ENCODE measurements at regions not wholly inside any gene's neighbourhood (a gene's known extent, or its start where the extent isn't known, plus 50 kb on each side); places are given as distances from the start of the nearest gene placed in this dataset.

DNA sequence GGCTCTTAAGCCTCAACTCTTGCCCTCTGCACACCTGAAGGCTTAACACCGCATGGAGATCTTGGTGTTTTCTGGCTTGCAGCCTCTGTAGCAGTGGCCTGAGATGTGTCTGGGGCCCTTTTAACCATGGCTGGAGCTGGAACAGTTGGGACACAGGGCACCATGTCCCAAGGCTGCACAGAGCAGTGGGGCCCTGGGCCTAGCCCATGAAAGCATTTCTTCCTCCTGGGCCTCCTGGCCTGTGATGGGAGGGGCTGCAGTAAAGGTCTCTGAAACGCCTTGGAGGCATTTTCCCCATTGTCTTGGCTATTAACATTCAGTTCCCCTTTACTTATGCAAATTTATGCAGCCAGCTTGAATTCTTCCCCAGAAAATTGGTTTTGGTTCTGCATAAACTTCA lies 735.5 kb upstream of the ALCAM start:
- ATAC-seq (no peak), DNase-seq (no peak)
- intact Hi-C loops (cut with micrococcal nuclease) = no loop called here

DNA sequence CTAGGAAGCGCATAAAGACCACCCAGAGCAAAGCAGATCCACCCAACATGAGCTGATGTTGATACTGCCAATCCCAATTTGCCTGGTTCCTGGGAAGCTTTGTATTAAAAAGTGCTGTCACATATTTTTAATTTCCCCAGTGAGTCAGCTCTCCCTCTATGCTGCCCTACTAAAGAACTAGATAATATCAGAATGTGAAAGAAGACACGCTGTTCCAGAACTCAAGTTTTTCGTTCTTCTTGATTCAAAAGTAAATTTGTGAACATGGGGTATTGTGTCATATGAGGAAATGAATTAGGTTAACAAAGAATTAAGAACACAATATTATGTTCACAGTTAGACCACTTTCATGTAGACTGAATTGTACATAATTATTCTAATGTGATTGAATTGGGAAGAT lies 734.2 kb upstream of the ALCAM start:
- DNase-seq (no peak), ATAC-seq (no peak)
- intact Hi-C loops (cut with micrococcal nuclease) = no loop called here

DNA sequence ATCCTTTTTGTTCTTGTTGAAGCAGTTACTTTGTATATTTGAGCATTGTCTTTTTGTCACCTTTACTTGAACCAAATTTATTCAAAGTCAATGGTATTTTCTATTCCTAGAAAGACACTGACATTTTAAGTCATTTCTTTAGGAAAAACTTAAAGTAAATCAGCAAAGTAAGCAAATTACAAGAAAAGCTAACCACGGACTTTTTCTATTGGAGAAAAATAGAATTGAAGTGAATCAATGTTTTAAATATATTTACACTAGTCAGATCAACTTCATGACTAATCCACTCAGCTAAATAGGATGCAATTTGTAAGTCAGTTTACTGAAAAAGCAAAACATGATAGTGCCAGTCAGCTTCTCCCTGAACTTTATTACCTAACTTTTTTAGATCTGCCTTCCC lies 733.8 kb upstream of the ALCAM start:
- intact Hi-C loops (cut with micrococcal nuclease) = no loop called here
- DNase-seq (no peak), ATAC-seq (no peak)

DNA sequence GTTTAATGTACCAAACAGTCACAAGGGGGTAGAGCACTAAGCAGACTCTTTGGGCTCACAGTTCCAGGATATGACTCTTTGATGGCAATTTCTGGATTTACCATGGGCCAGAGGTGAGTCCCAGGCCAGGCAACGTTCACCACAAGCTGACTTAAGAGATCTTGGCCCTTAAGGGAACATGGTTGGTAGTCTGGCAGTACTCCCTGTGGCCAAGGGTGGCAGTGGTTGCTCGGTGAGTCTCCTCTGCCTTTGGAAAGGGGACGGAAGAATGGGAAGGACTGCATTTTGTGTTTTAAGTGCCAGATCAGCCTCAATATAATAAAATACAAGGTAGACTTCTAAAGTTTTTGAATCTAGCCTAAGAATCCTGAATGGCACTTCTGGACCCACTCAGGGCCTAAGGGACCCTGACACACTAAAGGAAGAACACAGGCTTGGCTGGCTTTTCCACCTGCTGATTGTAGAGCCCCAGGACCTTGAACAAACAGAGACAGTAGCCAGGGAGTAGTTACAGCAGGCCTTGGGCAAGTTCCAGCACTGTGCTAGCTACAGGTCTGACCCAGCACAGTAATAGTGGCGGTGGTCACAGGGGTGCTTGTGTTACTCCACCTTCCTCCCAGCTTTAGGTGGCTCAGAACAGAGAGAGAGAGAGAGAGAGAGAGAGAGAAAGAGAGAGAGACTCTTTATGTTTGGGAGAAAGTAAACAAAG lies 730.7 kb upstream of the ALCAM start:
- ATAC-seq = no peak
- DNase-seq = no peak
- intact Hi-C loops (cut with micrococcal nuclease) = no loop called here

DNA sequence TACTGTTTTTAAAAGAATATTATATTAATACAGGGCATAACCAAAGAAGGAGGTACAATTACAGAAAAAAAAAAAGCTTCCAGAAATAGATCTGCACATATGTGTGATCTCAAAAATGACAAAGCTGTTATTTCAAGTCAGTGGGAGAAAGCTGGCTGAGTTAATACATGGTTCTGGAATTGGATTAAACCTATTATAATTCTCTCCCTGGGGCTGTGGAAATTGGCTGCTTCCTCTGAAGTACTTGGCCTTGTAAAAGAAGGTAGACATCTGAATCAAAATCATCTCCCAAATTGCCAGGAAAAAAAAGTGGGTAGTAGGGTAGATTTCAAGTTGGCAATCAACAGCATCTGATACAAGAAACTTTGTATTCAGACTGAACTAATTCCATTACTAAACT lies 723.9 kb upstream of the ALCAM start:
- DNase-seq (no peak), ATAC-seq (no peak)
- intact Hi-C loops (cut with micrococcal nuclease) = no loop called here

DNA sequence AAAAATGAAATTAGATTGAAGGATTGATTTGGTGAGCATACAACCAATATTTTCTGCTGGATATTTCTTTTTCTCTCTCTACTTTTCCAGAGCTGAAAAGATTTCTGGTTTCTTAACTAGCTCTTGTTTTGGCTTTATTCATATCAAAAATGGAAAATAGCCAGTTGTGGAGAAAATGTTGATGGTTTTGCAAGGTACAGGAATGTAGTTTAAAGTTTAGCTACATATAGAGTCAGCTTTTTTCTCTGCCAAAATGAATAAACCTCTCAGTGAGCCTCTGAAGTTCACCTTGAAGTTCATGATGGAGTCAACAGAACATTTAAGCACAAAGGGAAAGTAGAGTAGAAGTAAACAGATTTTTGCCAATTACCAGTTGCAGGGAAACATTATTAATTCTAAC lies 720.5 kb upstream of the ALCAM start:
- intact Hi-C loops (cut with micrococcal nuclease) = no loop called here
- no peak for ATAC-seq
- DNase-seq = no peak

DNA sequence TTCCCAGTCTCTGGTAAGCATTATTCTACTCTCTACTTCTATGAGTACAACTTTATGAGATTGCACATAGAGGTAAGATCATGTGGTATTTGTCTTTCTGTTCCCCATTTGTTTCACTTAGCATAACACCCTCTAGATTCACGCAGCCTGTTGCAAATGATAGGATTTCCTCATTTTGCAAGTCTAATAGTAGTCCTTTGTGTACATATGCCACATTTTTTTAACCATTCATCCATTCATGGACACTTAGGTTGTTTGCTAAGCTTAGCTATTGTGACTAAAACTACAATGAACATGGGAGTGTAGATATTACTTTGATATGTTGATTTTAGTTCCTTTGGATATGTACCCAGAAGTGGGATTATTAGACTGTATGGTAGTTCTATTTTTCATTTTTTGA lies 717.9 kb upstream of the ALCAM start:
- ATAC-seq (no peak), DNase-seq (no peak)
- intact Hi-C loops (cut with micrococcal nuclease) = no loop called here

DNA sequence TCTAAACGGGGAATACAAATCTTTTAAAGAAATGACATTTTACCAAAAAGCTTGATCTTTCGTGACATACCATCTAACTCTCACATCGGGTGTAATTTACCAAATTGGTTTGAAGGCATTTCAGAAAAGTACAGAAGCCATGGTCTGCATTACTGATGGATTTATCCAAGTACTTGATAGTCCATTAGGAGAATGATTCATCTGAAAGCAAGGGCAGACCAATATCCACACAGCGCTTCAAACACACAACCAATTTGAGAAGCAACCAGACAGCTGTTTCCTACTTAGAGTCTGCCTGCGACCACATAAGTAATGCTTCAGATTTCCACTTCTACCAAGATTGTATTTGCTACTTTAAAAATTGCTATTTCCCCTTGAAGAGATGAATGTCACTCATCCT lies 697.6 kb upstream of the ALCAM start:
- no peak for ATAC-seq

DNA sequence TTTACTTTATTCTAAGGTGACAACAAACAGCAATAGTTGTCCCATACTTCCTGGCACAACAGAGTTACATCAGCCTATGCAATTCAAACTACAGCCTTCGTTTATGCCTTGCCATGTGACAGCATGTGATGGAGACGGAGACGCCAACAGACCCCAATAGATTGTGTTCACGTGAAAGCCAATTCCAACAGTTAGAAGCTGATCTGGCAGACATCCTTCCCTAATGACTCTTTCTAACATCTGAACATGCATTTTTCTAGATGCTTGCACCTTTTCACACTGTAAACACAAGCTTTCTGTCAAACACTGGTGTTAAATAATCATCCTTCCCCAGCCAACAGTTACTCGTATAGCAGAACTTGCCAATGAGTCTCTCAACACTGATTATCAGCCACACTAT lies 694.4 kb upstream of the ALCAM start:
- no peak for ATAC-seq
- intact Hi-C loops (cut with micrococcal nuclease) = no loop called here

More for the DNA sequence above, 697.6 kb upstream of the ALCAM start:
- intact Hi-C loops (cut with micrococcal nuclease) = no loop called here
- no peak for DNase-seq

DNA sequence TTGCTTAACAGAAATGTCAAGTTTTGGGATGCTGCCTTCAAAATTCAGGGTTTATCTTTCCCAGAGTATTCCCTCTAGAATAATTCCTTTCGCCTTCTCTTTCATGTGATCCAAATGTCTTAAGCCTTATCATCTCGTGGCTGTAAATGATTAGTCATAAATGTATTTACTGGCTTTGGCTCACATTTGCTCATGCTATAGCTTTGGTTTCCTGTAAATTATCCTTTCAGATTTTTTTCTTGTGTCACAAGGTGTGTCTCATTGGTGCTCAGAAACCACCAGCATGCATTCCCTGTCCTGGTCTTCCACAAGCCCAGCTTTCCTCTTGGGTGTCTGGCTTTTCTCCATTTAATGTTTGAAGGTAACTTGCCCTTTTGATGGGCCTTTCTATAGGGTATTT lies 692.7 kb upstream of the ALCAM start:
- intact Hi-C loops (cut with micrococcal nuclease) = no loop called here
- ATAC-seq (no peak), DNase-seq (no peak)

More for the DNA sequence above, 694.4 kb upstream of the ALCAM start:
- no peak for DNase-seq

DNA sequence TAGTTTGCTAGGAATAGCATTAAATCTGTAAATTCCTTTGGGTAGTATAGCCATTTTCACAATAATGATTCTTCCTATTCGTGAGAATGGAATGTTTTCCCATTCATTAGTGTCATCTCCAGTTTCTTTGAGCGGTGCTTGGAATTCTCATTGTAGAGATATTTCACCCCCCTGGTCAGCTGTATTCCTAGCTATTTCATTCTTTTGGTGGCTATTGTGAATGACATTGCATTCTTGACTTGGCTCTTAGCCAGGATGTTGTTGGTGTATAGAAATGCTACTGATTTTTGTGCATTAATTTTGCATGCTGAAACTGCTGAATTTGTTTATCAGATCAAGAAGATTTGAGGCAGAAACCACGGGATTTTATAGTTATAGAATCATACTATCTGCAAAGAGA lies 690.5 kb upstream of the ALCAM start:
- intact Hi-C loops (cut with micrococcal nuclease) = no loop called here
- DNase-seq (no peak), ATAC-seq (no peak)

DNA sequence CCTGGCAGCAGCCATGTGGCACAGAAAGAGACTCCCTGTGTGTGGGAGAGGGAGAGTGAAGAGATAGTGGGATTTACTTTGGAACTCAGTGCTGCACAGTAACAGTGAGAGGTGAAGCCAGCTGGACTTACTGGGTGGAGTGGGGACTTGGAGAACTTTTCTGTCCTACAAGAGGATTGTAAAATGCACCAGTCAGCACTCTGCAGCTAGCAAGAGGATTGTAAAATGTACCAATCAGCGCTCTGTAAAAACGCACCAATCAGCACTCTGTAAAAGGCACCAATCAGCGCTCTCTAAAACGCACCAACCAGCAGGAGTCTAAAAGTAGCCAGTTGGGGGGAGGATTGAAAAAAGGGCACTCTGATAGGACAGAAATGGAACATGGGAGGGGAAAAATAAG lies 688.8 kb upstream of the ALCAM start:
- DNase-seq (no peak), ATAC-seq (no peak)
- intact Hi-C loops (cut with micrococcal nuclease) = no loop called here

DNA sequence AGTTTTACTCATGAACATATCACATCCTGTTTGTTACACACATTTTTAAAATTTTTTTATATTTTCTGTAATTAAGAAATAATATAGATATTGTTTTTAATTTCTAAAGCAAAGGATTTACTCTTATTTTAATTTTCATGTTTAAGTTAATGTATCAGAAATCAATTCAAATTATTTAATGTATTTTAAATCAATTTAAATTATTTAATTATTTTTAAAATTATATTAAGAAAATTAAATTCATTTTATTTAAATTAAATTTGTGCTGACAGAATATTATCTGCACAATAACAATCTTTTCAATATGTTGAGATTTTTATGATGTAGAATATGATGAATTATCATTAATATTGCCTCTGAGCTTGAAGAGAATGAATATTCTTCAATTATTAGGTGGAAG lies 681.2 kb upstream of the ALCAM start:
- intact Hi-C loops (cut with micrococcal nuclease) = no loop called here
- DNase-seq (no peak), ATAC-seq (no peak)

DNA sequence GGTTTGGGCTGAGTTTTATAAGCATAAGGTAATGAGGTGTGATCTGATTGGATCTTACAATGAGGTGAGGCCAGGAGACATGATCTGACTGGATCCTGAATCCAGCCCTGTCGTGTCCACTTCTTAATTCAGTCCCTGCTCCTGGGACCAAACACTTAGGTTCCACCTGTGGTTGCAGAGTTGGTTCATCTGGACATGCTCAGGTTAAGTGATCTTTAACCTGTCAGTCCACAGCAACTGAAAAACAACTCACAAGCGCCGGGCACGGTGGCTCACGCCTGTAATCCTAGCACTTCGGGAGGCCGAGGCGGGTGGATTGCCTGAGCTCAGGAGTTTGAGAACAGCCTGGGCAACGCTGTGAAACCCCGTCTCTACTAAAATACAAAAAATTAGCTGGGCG lies 679.3 kb upstream of the ALCAM start:
- DNase-seq (no peak), ATAC-seq (no peak)
- intact Hi-C loops (cut with micrococcal nuclease) = no loop called here

DNA sequence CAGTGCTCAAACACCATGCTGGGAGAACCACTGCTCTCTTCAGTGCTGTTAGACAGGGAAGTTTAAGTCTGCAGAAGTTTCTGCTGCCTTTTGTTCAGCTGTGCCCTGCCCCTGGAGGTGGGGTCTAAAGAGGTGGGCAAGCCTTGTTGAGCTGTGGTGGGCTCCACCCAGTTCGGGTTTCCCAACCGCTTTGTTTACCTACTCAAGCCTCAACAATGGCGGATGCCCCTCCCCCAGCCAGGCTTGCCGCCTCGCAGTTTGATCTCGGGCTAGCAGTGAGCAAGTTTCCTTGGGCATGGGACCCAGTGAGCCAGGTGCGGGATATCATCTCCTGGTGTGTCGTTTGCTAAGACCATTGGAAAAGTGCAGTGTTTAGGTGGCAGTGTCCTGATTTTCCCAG lies 670.2 kb upstream of the ALCAM start:
- ATAC-seq = no peak
- intact Hi-C loops (cut with micrococcal nuclease) = no loop called here

DNA sequence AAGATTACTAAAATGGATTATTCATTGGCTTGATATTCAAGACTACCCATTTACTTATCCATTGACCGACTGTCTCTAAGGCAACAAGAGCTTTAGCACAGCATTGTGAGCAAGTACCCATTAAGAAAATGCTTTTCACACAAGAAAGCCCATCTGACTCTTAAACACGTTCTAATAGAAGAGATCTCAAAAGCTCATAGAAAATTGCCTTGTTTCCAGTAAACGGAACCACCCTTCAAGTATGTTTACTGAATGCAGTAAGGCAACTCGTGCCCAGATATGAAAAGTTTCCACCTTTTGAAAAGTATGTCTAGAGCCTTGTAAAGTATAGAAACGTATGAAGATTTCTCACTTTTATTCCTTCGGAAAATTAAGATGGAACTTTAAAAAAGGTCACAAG lies 655.3 kb upstream of the ALCAM start:
- ATAC-seq (no peak), DNase-seq (no peak)
- intact Hi-C loops (cut with micrococcal nuclease) = no loop called here

More for the DNA sequence above, 670.2 kb upstream of the ALCAM start:
- DNase-seq = no peak

DNA sequence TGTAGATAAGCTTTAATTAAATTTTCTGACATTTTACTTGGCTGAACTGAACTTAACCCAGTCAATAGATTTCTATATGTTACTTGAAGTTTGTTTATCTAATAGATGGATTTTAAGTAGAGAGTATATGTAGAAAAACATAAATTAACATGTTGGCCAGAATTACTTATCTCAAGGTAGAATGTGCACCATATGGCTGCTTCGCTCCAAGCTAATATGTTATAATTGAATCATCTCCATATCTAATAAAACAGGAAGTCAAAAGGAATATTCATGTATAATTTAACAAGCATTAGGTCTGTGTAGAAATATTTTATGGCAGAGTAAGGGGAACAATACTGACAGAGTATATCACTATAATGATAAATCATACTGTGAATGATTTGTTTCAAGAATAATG lies 650.7 kb upstream of the ALCAM start:
- no peak for ATAC-seq
- intact Hi-C loops (cut with micrococcal nuclease) = no loop called here
- DNase-seq = no peak

DNA sequence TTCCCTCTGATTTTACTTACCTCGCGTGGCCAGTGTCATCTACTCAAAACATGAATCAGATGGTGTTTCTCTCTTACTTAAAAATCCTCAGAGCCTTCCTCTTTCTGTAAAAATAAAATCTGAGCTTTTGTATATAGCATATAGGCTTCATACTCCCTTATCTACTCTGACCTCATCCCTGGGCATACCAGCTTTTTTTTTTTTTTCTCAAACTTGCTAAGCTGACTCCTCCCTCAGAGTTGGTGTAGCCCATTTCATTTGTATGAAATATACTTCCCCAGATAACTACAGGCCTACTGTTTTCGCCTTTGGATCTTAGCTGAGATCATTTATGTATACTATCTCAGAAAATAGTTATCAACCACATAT lies 648.9 kb upstream of the ALCAM start:
- ATAC-seq (no peak), DNase-seq (no peak)
- intact Hi-C loops (cut with micrococcal nuclease) = no loop called here

DNA sequence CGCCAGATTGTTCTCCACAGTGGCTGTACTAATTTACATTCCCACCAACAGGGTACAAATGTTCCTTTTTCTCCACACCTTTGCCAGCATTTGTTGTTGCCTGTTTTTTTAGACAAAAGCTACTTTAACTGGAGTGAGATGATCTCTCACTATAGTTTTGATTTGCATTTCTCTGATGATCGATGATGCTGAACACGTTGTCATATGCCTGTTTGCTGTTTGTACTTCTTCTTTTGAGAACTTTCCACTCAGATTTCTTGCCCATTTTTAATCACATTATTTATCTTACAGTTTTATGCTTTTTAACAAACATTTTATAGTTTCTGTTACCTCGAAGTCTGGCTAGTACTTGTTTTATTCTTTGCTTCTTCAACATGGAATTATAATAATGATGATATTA lies 643.7 kb upstream of the ALCAM start:
- DNase-seq (no peak), ATAC-seq (no peak)
- intact Hi-C loops (cut with micrococcal nuclease) = no loop called here

DNA sequence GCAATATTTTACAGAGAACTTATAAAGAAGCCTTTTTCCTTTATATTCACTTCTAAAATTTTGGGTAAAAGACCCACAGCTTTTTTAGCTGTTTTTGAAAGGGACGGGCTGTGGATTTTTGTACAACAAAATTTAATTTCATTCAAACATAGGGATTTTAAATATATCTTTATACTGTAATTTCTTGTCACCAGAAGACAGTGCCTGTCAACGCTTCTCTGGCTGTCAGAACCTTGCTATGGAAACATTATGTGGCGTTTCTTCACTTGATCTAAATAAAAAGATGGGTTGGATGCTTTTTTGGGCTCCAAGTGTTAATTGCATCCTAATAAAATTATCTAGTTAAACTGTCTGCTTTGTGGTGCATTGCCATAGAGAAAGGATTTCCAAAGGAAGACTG lies 635.6 kb upstream of the ALCAM start:
- intact Hi-C loops (cut with micrococcal nuclease) = no loop called here
- no peak for ATAC-seq
- DNase-seq = no peak

DNA sequence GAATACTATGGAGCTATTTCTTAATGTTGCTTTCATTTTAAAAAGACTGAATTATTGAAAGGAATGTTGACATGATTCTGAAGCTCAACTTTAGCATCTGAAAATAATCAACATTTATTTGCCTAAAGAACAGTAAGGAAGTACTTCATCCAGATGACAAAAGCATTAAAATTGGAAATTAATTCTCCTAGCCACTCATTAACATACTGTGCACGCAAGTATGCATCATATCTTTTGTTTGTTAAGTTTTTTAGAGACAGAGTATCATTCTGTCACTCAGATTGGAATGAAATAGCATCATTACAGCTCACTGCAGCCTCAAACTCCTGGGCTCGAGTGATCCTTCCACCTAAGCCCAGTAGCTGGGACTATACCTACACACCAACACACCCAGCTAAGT lies 632.1 kb upstream of the ALCAM start:
- intact Hi-C loops (cut with micrococcal nuclease) = no loop called here
- ATAC-seq = no peak
- no peak for DNase-seq

DNA sequence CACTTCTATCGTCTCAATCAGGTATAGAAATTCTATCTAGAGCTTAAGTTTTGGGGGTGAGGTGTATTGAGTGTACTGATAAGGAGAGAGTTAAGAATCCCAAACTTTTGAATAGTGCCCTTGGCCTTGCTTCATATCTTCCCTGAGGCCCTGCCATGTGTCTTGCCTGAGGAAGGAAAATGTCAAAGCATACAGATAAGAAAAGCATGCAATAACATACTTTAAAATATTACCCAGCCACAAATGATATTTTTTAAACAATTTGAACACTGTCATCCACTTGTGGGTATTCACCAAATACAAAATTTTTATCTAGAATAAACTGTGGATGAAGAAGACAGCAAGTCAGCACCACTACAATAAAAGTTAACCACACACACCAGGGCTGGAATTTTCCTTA lies 631.0 kb upstream of the ALCAM start:
- ATAC-seq (no peak), DNase-seq (no peak)
- intact Hi-C loops (cut with micrococcal nuclease) = no loop called here

Measured in left ventricle myocardium superior (tissue), 1 donor.